ENCODE measurements at regions not wholly inside any gene's neighbourhood (a gene's known extent, or its start where the extent isn't known, plus 50 kb on each side); places are given as distances from the start of the nearest gene placed in this dataset.

DNA sequence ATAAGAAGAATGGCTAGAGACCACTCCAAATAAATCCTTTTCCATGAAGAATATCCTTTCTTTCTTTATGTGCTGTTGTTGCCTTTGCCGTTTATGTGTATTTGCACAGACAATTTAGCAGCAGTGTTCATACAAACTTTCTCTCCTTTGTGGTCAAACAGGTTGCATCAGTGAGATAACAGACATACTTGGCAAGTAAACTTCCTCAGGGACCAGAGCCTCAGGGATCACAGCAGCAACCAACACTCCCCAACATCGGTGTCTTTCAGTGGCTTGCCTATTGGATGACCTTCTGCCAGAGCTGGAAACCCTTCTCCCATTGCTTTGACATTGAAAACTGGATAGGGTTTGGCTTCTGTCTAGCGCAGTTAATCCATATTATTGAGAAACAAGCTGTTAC, 252.2 kb downstream of the BTG1 start:
- TF ChIP-seq, protein P1, sequence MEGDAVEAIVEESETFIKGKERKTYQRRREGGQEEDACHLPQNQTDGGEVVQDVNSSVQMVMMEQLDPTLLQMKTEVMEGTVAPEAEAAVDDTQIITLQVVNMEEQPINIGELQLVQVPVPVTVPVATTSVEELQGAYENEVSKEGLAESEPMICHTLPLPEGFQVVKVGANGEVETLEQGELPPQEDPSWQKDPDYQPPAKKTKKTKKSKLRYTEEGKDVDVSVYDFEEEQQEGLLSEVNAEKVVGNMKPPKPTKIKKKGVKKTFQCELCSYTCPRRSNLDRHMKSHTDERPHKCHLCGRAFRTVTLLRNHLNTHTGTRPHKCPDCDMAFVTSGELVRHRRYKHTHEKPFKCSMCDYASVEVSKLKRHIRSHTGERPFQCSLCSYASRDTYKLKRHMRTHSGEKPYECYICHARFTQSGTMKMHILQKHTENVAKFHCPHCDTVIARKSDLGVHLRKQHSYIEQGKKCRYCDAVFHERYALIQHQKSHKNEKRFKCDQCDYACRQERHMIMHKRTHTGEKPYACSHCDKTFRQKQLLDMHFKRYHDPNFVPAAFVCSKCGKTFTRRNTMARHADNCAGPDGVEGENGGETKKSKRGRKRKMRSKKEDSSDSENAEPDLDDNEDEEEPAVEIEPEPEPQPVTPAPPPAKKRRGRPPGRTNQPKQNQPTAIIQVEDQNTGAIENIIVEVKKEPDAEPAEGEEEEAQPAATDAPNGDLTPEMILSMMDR (IDR thresholded peaks at IDR 0.05 in 8 of 11, conservative IDR thresholded peaks at IDR 0.05 in 3 of 11): no peak
- no peak for TF ChIP-seq POLR2A (IDR thresholded peaks at IDR 0.05)
